HEK293 (cell line): ENCODE measurements at regions not wholly inside any gene's neighbourhood (a gene's known extent, or its start where the extent isn't known, plus 50 kb on each side); places are given as distances from the start of the nearest gene placed in this dataset.

Experiments
- CTCF ChIA-PET: fragments of 350-600 bp; formaldehyde crosslinking; extraction: SDS; loops from one replicate; lab custom pipeline; 2021; ENCODE audit warnings: antibody characterized with exemption; lab: Yijun Ruan, JAX
- POLR2A ChIA-PET: fragments of 300-600 bp; formaldehyde crosslinking; extraction: SDS; loops from one replicate; lab custom pipeline; 2020; ENCODE audit warnings: antibody characterized with exemption, inconsistent platforms; lab: Yijun Ruan, JAX
- H3K27ac ChIP-seq: fragments of 200-500 bp; sonication (Bioruptor generic); 2 replicates; pipeline ENCODE4 v1.5.1; 2014; ENCODE audit warnings: low read depth, low read length, control low read depth, inconsistent platforms; ENCODE audit errors: extremely low read depth
- H3K36me3 ChIP-seq, 2 experiments: fragments of 200-500 bp in 1 of 2; sonication (Bioruptor generic) in 1 of 2; 1 replicate in 1 of 2; 2 replicates in 1 of 2; pipeline ENCODE4 v1.5.1; 2014 to 2017; ENCODE audit warnings: inconsistent platforms in 2 of 2, low read length in 2 of 2; ENCODE audit not compliant: control insufficient read depth in 2 of 2, insufficient read depth in 1 of 2
- H3K4me1 ChIP-seq: fragments of 200-500 bp; sonication (Bioruptor generic); 2 replicates; pipeline ENCODE4 v1.5.1; 2014; ENCODE audit warnings: mild to moderate bottlenecking, low read length, inconsistent platforms; ENCODE audit not compliant: control insufficient read depth, insufficient read depth
- H3K4me3 ChIP-seq: 2 replicates; pipeline ENCODE4 v1.5.1; 2011; ENCODE audit warnings: low read depth, mild to moderate bottlenecking, control low read depth, low read length, moderate library complexity
- H3K9me3 ChIP-seq: fragments of 200-500 bp; sonication (Bioruptor generic); 2 replicates; pipeline ENCODE4 v1.5.1; 2014; ENCODE audit warnings: low read depth, low read length, inconsistent platforms; ENCODE audit not compliant: control insufficient read depth, insufficient read depth
- GLI2 ChIP-seq: fragments of 450-650 bp; formaldehyde crosslinking; IDR thresholded peaks from 2 replicates; pipeline ENCODE4; 2017; ENCODE audit warnings: missing biosample characterization, missing genetic modification characterization, low read depth, borderline replicate concordance
- HOXA7 ChIP-seq: sonication (generic); formaldehyde crosslinking; IDR thresholded peaks from 2 replicates; pipeline ENCODE4 v1.8.1; 2022; ENCODE audit warnings: missing genetic modification reagents, borderline replicate concordance
- ZBTB1 ChIP-seq: fragments of 450-650 bp; formaldehyde crosslinking; IDR thresholded peaks from 2 replicates; pipeline ENCODE4 v1.5.1; 2016; ENCODE audit warnings: missing biosample characterization, missing genetic modification characterization
- ZFP37 ChIP-seq: fragments of 450-650 bp; formaldehyde crosslinking; IDR thresholded peaks from 2 replicates; pipeline ENCODE4 v1.5.1; 2016; ENCODE audit warnings: missing biosample characterization, missing genetic modification characterization
- ZNF114 ChIP-seq: fragments of 450-650 bp; formaldehyde crosslinking; IDR thresholded peaks from 2 replicates; pipeline ENCODE4 v1.5.0; 2017; ENCODE audit warnings: missing biosample characterization, missing genetic modification characterization
- ZNF138 ChIP-seq: fragments of 450-650 bp; formaldehyde crosslinking; IDR thresholded peaks from 2 replicates; pipeline ENCODE4 v1.5.1; 2016; ENCODE audit warnings: missing biosample characterization, missing genetic modification characterization, borderline replicate concordance
- ZNF16 ChIP-seq: fragments of 450-650 bp; formaldehyde crosslinking; IDR thresholded peaks from 2 replicates; pipeline ENCODE4 v1.5.1; 2016; ENCODE audit warnings: low read depth, missing biosample characterization, missing genetic modification characterization
- ZNF214 ChIP-seq: fragments of 450-650 bp; formaldehyde crosslinking; IDR thresholded peaks from 2 replicates; pipeline ENCODE4 v1.5.1; 2017; ENCODE audit warnings: missing biosample characterization, mild to moderate bottlenecking, missing genetic modification characterization, borderline replicate concordance
- ZNF24 ChIP-seq: fragments of 450-650 bp; formaldehyde crosslinking; IDR thresholded peaks from 2 replicates; pipeline ENCODE4 v1.5.1; 2016; ENCODE audit warnings: missing biosample characterization, missing genetic modification characterization
- ZNF302 ChIP-seq: fragments of 450-650 bp; formaldehyde crosslinking; IDR thresholded peaks from 2 replicates; pipeline ENCODE4 v1.5.1; 2016; ENCODE audit warnings: missing biosample characterization, missing genetic modification characterization, low read depth
- ZNF335 ChIP-seq: fragments of 450-650 bp; formaldehyde crosslinking; conservative IDR thresholded peaks from 2 replicates; pipeline ENCODE4 v1.5.1; 2016; ENCODE audit warnings: missing biosample characterization, missing genetic modification characterization
- ZNF416 ChIP-seq: fragments of 450-650 bp; formaldehyde crosslinking; IDR thresholded peaks from 2 replicates; pipeline ENCODE4 v1.5.1; 2016; ENCODE audit warnings: missing biosample characterization, missing genetic modification characterization
- ZNF433 ChIP-seq: fragments of 450-650 bp; formaldehyde crosslinking; IDR thresholded peaks from 2 replicates; pipeline ENCODE4 v1.5.1; 2016; ENCODE audit warnings: missing biosample characterization, missing genetic modification characterization, low read depth
- ZNF521 ChIP-seq: fragments of 450-650 bp; formaldehyde crosslinking; IDR thresholded peaks from 2 replicates; pipeline ENCODE4 v1.5.1; 2017; ENCODE audit warnings: missing biosample characterization, mild to moderate bottlenecking, missing genetic modification characterization
- ZNF571 ChIP-seq: fragments of 450-650 bp; formaldehyde crosslinking; IDR thresholded peaks from 2 replicates; pipeline ENCODE4 v1.5.0; 2017; ENCODE audit warnings: missing biosample characterization, missing genetic modification characterization
- ZNF837 ChIP-seq: fragments of 450-650 bp; formaldehyde crosslinking; IDR thresholded peaks from 2 replicates; pipeline ENCODE4 v1.5.1; 2016; ENCODE audit warnings: missing biosample characterization, missing genetic modification characterization
- TF ChIP-seq, protein P1 (sequence below): fragments of 450-650 bp; formaldehyde crosslinking; conservative IDR thresholded peaks from 2 replicates; pipeline ENCODE4 v1.5.1; 2016; ENCODE audit warnings: low read depth, missing biosample characterization, missing genetic modification characterization
- TF ChIP-seq, protein P2 (sequence below): fragments of 450-650 bp; formaldehyde crosslinking; IDR thresholded peaks from 2 replicates; pipeline ENCODE4 v1.5.1; 2016; ENCODE audit warnings: missing biosample characterization, missing genetic modification characterization
- TF ChIP-seq, protein P3 (sequence below): IDR thresholded peaks from 2 replicates; pipeline ENCODE4 v1.6.1; 2011; ENCODE audit warnings: mild to moderate bottlenecking, low read depth, low read length, borderline replicate concordance
- TF ChIP-seq, protein P4 (sequence below): fragments of 450-650 bp; formaldehyde crosslinking; optimal IDR thresholded peaks from 2 replicates; pipeline ENCODE3; 2016; ENCODE audit warnings: missing biosample characterization, mild to moderate bottlenecking, missing genetic modification characterization

GRCh38 chr3:40869013-40869412, 330.3 kb upstream of the CTNNB1 start (continued):
- TF ChIP-seq HOXA7 (CRISPR knock-in tag) (no peak), ZNF114 (tag by site-specific recombination) (no peak), ZNF335 (tag by site-specific recombination) (no peak), ZNF24 (no peak)
- TF ChIP-seq, all 188 proteins: peak for 0

DNA sequence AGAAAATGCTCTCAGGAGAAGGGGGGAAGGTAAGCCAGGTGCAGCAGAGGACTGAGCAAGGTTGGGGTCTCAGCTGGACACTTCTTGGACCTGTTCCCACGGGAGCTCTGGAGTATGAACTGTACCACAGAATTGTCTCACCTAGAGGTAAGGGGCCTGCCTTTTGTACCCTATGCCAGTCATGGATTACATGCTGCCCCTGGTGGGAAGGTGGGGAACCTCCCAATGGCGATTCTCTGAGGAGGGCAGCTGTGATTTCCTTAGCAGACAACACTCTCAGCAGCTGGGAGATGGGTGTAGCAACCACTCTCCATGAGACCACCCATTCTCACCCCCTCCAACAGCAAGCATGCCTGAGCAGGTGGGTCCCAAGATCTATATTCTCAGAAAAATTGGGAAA, 329.4 kb upstream of the CTNNB1 start:
- Histone ChIP-seq H3K4me1 (no peaks in the 10 kb centered on the region), H3K36me3 (no peaks in the 10 kb centered on the region), H3K4me3 (no peak overlapping the region), H3K27ac (no peak overlapping the region), H3K9me3 (no peaks in the 10 kb centered on the region)
- POLR2A ChIA-PET = interaction anchor here (1.0 kb wide), 1 partner anchor 329 kb away, joined by 3 read pairs; the partner anchor contains the start of gene CTNNB1
- TF ChIP-seq ZNF302 (no peak), ZNF214 (tag by site-specific recombination) (no peak), ZFP37 (tag by site-specific recombination) (no peak), ZNF416 (tag by site-specific recombination) (no peak), ZNF433 (tag by site-specific recombination) (no peak), ZNF521 (tag by site-specific recombination) (no peak), ZBTB1 (no peak), ZNF138 (no peak), GLI2 (tag by site-specific recombination) (no peak), ZNF335 (tag by site-specific recombination) (no peak), ZNF16 (no peak), ZNF837 (tag by site-specific recombination) (no peak), ZNF571 (tag by site-specific recombination) (no peak)
- TF ChIP-seq, protein P1, sequence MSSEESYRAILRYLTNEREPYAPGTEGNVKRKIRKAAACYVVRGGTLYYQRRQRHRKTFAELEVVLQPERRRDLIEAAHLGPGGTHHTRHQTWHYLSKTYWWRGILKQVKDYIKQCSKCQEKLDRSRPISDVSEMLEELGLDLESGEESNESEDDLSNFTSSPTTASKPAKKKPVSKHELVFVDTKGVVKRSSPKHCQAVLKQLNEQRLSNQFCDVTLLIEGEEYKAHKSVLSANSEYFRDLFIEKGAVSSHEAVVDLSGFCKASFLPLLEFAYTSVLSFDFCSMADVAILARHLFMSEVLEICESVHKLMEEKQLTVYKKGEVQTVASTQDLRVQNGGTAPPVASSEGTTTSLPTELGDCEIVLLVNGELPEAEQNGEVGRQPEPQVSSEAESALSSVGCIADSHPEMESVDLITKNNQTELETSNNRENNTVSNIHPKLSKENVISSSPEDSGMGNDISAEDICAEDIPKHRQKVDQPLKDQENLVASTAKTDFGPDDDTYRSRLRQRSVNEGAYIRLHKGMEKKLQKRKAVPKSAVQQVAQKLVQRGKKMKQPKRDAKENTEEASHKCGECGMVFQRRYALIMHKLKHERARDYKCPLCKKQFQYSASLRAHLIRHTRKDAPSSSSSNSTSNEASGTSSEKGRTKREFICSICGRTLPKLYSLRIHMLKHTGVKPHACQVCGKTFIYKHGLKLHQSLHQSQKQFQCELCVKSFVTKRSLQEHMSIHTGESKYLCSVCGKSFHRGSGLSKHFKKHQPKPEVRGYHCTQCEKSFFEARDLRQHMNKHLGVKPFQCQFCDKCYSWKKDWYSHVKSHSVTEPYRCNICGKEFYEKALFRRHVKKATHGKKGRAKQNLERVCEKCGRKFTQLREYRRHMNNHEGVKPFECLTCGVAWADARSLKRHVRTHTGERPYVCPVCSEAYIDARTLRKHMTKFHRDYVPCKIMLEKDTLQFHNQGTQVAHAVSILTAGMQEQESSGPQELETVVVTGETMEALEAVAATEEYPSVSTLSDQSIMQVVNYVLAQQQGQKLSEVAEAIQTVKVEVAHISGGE (tag by site-specific recombination) = no peak
- TF ChIP-seq, protein P2, sequence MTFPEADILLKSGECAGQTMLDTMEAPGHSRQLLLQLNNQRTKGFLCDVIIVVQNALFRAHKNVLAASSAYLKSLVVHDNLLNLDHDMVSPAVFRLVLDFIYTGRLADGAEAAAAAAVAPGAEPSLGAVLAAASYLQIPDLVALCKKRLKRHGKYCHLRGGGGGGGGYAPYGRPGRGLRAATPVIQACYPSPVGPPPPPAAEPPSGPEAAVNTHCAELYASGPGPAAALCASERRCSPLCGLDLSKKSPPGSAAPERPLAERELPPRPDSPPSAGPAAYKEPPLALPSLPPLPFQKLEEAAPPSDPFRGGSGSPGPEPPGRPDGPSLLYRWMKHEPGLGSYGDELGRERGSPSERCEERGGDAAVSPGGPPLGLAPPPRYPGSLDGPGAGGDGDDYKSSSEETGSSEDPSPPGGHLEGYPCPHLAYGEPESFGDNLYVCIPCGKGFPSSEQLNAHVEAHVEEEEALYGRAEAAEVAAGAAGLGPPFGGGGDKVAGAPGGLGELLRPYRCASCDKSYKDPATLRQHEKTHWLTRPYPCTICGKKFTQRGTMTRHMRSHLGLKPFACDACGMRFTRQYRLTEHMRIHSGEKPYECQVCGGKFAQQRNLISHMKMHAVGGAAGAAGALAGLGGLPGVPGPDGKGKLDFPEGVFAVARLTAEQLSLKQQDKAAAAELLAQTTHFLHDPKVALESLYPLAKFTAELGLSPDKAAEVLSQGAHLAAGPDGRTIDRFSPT = no peak
- TF ChIP-seq, protein P3, sequence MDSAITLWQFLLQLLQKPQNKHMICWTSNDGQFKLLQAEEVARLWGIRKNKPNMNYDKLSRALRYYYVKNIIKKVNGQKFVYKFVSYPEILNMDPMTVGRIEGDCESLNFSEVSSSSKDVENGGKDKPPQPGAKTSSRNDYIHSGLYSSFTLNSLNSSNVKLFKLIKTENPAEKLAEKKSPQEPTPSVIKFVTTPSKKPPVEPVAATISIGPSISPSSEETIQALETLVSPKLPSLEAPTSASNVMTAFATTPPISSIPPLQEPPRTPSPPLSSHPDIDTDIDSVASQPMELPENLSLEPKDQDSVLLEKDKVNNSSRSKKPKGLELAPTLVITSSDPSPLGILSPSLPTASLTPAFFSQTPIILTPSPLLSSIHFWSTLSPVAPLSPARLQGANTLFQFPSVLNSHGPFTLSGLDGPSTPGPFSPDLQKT = no peak
- TF ChIP-seq, protein P4, sequence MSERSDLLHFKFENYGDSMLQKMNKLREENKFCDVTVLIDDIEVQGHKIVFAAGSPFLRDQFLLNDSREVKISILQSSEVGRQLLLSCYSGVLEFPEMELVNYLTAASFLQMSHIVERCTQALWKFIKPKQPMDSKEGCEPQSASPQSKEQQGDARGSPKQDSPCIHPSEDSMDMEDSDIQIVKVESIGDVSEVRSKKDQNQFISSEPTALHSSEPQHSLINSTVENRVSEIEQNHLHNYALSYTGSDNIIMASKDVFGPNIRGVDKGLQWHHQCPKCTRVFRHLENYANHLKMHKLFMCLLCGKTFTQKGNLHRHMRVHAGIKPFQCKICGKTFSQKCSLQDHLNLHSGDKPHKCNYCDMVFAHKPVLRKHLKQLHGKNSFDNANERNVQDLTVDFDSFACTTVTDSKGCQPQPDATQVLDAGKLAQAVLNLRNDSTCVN (tag by site-specific recombination) = no peak
- CTCF ChIA-PET = interaction anchor here (0.6 to 1.4 kb wide), 3 partner anchors 21 to 123 kb away, joined by 3 read pairs; no protein-coding TSS in a partner anchor
